Hepatocyte (in vitro differentiated cells): ENCODE measurements at regions not wholly inside any gene's neighbourhood (a gene's known extent, or its start where the extent isn't known, plus 50 kb on each side); places are given as distances from the start of the nearest gene placed in this dataset.

ENCODE experiments used
- EZH2 ChIP-seq: fragments of 200-600 bp; sonication (generic); IDR thresholded peaks from 2 replicates; pipeline ENCODE4 v1.6.1; 2016; ENCODE audit warnings: antibody characterized with exemption, mild to moderate bottlenecking, borderline replicate concordance
- TF ChIP-seq, protein P1 (sequence below): fragments of 200-600 bp; sonication (generic); IDR thresholded peaks from 2 replicates; pipeline ENCODE4 v1.5.1; 2016; ENCODE audit warnings: antibody characterized with exemption, mild to moderate bottlenecking; ENCODE audit not compliant: poor library complexity

DNA sequence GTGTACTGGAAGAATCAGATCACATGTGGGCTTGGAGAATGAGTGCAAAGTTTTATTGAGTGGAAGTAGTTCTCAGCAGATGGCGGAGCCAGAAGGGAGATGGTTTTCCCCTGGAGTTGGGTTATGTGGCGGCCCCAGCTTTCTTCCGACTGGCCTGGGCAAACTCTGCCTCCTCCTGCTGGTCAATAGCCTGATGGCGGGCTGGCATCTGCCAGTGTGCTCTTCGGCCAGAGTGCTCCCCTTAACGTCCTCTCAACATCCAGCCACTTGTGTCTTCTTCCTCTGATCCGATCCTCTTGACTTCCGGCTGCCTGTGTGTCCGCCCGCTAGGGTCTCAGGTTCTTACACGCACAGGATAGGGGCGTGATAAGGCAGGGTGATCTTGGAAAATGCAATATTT is 741.3 kb downstream of the RNF144A start:
- TF ChIP-seq EZH2: no peak
- TF ChIP-seq, protein P1, sequence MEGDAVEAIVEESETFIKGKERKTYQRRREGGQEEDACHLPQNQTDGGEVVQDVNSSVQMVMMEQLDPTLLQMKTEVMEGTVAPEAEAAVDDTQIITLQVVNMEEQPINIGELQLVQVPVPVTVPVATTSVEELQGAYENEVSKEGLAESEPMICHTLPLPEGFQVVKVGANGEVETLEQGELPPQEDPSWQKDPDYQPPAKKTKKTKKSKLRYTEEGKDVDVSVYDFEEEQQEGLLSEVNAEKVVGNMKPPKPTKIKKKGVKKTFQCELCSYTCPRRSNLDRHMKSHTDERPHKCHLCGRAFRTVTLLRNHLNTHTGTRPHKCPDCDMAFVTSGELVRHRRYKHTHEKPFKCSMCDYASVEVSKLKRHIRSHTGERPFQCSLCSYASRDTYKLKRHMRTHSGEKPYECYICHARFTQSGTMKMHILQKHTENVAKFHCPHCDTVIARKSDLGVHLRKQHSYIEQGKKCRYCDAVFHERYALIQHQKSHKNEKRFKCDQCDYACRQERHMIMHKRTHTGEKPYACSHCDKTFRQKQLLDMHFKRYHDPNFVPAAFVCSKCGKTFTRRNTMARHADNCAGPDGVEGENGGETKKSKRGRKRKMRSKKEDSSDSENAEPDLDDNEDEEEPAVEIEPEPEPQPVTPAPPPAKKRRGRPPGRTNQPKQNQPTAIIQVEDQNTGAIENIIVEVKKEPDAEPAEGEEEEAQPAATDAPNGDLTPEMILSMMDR: no peak
